ENCODE measurements at regions not wholly inside any gene's neighbourhood (a gene's known extent, or its start where the extent isn't known, plus 50 kb on each side); places are given as distances from the start of the nearest gene placed in this dataset.
A peak's percentile ranks its signal among the peaks of the same experiment; 100 is the strongest.

DNA sequence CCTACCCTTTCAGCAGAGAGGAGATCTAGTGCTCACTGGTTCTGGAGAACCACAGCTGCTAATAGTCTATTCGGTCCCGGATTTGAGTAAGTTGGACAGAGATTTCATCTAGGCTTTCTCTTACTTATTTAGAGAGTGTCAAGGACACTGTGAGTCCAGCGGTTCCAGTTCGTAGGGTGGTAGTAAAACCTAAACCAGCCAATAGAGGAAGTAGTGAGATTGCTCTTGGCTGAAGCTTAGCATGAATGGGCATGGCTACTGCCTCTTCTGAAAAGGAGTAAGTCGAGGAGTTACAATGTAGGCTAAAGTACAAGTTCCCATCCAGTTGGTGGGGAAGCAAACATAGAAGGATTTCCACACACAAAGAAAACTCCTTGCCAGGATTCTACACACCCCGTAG is 109.6 kb upstream of the MOCS2 start:
- DNase-seq (ENCODE audit: low read depth in 2 of 2): no peak

- no peak for DNase-seq (ENCODE audit: low read depth in 2 of 2)
Measured at GRCh38 chr5:53219610-53220009, 110.1 kb upstream of the MOCS2 start.

DNA sequence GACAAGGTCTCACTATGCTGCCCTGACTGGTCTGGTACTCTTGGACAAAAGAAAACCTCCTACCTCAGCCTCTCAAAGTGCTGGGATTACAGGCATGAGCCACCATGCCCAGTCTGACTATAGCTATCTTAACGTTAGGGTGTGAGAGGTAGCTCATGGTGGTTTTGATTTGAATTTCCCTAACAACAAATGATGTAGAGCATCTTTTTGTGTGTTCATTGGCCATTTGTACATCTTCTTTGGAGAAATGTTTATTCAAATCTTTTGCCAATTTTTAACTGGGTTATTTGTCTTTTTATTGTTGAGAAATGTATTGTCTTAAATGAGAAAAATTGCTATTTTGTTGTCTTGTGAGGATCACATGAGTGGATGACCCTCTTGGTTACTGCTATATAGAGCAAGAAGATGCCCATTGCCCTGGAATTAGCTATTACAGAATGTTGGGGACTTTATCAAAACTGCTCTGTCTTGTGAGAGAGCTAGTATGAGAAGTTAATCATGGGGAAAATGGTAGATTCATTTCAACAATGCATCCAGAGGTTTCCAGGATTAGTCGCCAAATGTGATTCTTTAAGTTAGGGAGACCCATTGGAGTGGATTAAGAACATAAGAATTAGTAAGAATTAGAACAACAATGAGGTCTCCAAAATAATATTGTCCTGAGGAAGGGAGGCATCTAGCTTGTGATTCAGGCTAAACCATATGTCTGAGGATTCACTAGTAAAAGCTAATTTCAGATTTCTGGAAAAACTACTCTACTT is 124.3 kb upstream of the MOCS2 start:
- DNase-seq (ENCODE audit: low read depth in 2 of 2): no peak

GRCh38 chr5:53236683-53237082 is 127.1 kb upstream of the MOCS2 start:
- DNase-seq (ENCODE audit: low read depth in 2 of 2): no peak

DNA sequence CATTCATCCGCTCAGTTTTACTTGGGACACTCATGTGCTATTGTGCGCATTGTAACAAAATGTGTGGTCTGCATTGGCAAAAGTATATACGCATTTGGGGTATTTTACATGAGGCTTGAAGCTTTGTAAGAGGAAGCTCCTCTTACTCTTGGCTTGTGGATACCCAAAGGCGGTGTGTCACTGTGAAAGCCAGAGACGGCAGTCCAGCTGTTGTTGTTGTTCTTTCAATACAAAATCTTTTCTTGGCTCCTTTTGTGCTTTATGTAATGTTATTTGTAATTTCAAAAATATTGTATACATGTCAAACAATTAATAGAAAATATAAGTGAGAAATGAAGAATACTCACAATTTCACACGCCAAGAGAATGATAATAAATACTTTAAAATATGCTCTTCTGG is 128.3 kb upstream of the MOCS2 start:
- no peak for DNase-seq (ENCODE audit: low read depth in 2 of 2)

DNA sequence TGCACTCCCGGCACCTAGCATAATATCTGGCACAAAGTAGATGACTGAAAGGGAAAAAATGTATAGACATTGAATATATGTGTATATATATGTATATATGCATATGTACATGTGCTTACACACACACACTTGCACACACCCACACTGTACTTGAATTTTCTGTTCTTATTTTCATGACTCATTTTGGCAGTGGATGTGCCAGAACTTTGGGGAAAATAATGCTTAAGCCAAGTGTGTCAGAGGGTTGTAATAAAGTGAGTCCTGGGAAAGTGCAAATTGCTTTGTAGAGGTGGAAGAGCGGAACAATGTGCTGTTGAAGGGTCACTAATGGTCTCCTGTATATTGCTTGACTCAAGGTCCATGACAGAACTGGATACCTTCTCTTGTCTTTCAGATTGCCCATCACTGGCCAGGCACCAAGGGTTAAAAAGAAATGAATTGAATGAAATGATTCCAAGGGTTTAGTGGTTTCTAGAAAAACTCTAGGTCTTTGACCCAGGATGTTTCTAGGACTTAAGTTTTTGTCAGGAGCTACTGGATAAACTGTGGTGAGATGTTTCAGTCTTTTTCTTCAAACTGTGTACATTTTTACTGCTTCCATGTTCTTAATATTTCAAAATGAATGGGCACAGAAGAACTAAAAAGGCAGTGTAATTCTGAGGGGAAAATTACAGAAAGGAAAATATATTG is 129.9 kb upstream of the MOCS2 start:
- DNase-seq (ENCODE audit: low read depth in 2 of 2): peak in 1 of 2 donors; percentile 22

- no peak for DNase-seq (ENCODE audit: low read depth in 2 of 2)
Measured at GRCh38 chr5:53240661-53241060, 131.1 kb upstream of the MOCS2 start.

- DNase-seq (ENCODE audit: low read depth in 2 of 2): no peak
Measured at GRCh38 chr5:53241572-53241971, 132.0 kb upstream of the MOCS2 start.

- no peak for DNase-seq (ENCODE audit: low read depth in 2 of 2)
Measured at GRCh38 chr5:53243403-53243802, 133.8 kb upstream of the MOCS2 start.

- DNase-seq (ENCODE audit: low read depth in 2 of 2): no peak
Measured at GRCh38 chr5:53246042-53246836, 136.7 kb upstream of the MOCS2 start.

DNA sequence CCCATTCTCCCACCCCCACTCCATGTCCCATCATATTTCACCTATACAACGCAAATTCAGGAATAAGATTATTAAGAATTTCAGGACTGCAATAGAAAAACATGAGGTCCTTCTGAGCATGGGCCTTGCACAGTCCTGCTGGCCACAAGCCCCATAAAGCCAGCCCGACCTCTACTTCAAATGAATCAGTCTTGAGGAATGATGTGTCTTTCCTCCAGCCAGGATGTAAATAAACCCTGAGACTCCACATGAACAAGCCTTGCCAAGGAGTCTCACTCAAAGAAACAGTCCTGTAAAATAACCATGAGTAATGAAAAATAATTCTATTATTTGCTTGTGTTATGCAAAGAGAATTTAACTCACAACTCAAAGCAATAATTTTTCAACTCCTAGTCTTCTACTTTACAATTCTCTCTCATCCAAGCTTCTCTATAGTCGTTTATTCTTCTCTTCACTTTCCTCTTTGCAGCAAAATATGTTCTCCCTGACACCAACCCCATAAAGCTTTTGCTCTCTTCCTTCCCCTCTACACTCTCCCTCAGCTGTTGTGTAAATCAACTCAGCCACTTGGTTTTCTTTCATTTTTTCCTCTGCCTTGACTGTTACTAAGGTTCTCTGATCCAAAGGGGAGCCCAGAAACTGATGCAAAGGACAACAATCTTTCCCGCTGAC is 140.1 kb upstream of the MOCS2 start:
- DNase-seq (ENCODE audit: low read depth in 2 of 2): peak in 1 of 2 donors; percentile 72

DNA sequence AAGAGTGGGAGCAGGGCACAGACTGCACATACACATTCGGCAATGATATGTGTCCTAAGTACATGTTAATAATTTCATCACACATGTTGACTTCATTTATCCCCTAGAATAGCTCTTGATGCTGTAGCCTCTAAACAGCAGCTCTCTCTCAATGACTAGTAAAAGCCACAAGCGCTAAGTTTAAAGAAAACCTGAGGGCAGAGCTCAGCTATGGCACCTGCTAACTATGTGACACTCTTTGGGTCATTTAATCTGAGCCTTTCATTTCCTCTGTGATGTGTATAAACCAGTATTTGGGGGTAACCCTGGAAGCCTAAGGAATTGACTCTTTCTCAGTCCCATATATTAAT is 140.6 kb upstream of the MOCS2 start:
- no peak for DNase-seq (ENCODE audit: low read depth in 2 of 2)

GRCh38 chr5:53253421-53253871 is 143.9 kb upstream of the MOCS2 start:
- no peak for DNase-seq (ENCODE audit: low read depth in 2 of 2)

DNA sequence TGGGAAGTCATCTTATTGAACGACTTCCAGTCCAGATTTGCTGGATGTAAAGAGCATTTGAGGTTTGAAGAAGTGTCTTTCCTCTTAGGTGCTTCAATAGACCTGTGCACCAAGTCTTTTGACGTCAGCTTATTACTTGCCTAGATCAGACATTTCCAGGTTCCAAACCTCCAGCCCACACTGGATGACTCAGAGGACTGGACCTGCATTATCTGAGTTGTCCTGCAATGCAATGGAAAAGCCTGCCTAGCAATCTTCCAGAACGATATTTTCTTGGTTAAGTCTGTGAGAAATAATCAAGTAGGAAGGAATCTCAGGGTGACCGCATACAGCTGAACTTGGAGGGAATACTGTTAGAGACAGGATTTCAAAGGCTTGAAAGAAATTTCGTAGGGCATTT is 147.2 kb upstream of the MOCS2 start:
- no peak for DNase-seq (ENCODE audit: low read depth in 2 of 2)

DNA sequence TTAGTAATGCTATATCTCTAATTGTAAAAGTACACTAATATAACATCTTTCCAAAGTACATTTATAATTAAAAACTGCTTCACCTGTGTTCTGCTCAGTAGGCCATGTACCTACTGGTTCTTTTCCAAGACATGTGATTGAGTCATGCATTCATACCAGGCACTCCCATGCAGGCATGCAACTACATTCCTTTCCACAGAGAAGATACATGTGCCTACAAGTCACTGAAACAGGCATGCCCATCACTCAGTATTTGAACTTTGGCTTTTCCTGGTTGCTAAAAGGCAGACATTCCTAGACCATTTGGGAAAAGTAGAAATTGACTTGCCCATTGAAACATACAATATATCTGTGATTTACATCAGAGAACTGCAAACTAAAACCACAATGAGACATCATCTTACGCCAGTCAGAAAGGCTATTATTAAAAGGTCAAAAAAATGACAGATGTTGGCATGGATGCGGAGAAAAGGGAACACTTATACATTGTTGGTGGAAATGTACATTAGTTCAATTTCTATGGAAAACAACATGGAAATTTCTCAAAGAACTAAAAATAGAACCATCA is 148.3 kb upstream of the MOCS2 start:
- no peak for DNase-seq (ENCODE audit: low read depth in 2 of 2)

- no peak for DNase-seq (ENCODE audit: low read depth in 2 of 2)
Measured at GRCh38 chr5:53259176-53259575, 149.6 kb upstream of the MOCS2 start.

DNA sequence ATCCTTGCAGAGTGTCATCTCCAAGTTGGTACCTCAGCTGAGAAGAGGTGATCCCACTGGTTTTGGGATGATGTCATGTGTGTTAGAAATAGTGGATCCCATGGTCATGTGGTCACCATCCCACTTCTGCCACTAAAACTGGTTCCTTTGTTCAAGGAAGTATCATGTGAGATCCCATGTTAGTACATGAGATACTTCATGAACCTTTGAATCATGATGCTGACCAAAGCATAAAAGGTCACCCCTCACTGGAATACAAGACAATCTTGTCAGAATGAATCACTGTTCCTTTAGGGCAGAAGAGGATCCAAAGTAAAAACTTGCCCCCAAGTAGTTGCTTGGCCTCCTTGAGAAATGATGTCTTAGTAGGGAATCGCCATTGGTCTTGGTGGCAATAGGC is 150.9 kb upstream of the MOCS2 start:
- DNase-seq (ENCODE audit: low read depth in 2 of 2): no peak

GRCh38 chr5:53261245-53261644 is 151.7 kb upstream of the MOCS2 start:
- DNase-seq (ENCODE audit: low read depth in 2 of 2): no peak

- peak; percentile 67 to 71 for DNase-seq (ENCODE audit: low read depth in 2 of 2)
Measured at GRCh38 chr5:53262348-53262970, 152.9 kb upstream of the MOCS2 start.

DNA sequence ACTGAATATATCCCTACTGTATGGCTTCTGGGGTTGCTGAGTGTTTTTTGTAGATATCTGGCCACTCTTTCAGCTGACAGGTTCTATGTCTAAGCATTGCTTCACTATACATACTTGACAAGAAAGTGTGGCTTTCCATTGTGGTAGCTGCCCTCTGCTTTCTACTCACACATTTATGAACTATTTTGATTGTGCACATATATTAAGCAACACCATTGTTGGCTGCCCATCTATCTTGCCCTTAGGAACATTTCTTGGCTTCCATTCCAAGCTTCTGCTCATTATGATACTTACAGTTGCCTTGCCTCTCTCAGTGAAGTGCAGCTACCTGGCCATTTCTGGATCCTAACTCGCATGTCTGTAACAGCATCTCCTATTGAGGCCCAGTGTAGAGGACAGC is 153.6 kb upstream of the MOCS2 start:
- no peak for DNase-seq (ENCODE audit: low read depth in 2 of 2)

DNA sequence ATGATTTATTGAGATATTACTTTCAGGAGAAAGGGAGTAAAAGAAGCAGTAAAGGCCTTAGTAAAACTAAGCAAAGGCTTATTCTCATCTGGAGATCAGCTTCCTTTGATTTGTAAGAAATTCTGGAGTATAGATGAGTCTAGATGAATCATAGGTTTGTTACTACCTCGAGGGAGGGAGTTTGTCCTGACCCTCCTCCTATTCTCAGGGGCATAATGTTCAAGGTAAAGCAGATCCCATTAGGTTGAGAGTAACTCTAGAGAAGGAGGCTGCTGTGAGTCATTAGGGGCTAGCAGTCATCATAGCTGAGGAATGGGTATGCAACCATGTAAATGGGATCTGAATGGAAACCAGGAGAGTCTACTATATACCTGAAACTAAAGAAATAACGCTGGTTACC is 155.5 kb upstream of the MOCS2 start:
- DNase-seq (ENCODE audit: low read depth in 2 of 2): no peak
